Epidermal melanocyte (primary cell): ENCODE measurements at regions not wholly inside any gene's neighbourhood (a gene's known extent, or its start where the extent isn't known, plus 50 kb on each side); places are given as distances from the start of the nearest gene placed in this dataset.
"Not testable (repeated sequence)": the region's sequence is repeated elsewhere in the genome, so short reads cannot be mapped to it uniquely, and the experiment has no call there.

ENCODE experiments used
- DNase-seq: peaks from one replicate; pipeline ENCODE4 v3.0.0; 2011; ENCODE audit warnings: low spot score; ENCODE audit not compliant: insufficient read length

- DNase-seq: not testable (repeated sequence)
These were observed 74.4 kb upstream of the RTN4 start for GRCh38 chr2:55124682-55125081.

GRCh38 chr2:55123851-55124269 lies 73.6 kb upstream of the RTN4 start:
- no peak for DNase-seq

- peak; percentile 53 for DNase-seq
These were observed 70.5 kb upstream of the RTN4 start for GRCh38 chr2:55120634-55121359.

GRCh38 chr2:55119711-55120487 lies 69.6 kb upstream of the RTN4 start:
- DNase-seq: no peak

GRCh38 chr2:55118643-55119083 lies 68.4 kb upstream of the RTN4 start:
- DNase-seq: no peak

- DNase-seq: no peak
These were observed 66.7 kb upstream of the RTN4 start for GRCh38 chr2:55116966-55117365.

GRCh38 chr2:55116598-55116964 lies 66.3 kb upstream of the RTN4 start:
- no peak for DNase-seq

GRCh38 chr2:55115761-55116597 lies 65.7 kb upstream of the RTN4 start:
- DNase-seq: no peak

- no peak for DNase-seq
These were observed 64.3 kb upstream of the RTN4 start for GRCh38 chr2:55114597-55114996.

- DNase-seq: no peak
These were observed 63.8 kb upstream of the RTN4 start for GRCh38 chr2:55114082-55114481.

GRCh38 chr2:55112229-55113031 lies 62.2 kb upstream of the RTN4 start:
- no peak for DNase-seq

GRCh38 chr2:55111570-55112228 lies 61.4 kb upstream of the RTN4 start:
- DNase-seq: no peak

- no peak for DNase-seq
These were observed 60.9 kb upstream of the RTN4 start for GRCh38 chr2:55111230-55111569.

GRCh38 chr2:55109219-55109891 lies 59.1 kb upstream of the RTN4 start:
- DNase-seq: no peak

GRCh38 chr2:55108456-55109160 lies 58.4 kb upstream of the RTN4 start:
- DNase-seq: no peak

GRCh38 chr2:55107436-55107835 lies 57.2 kb upstream of the RTN4 start:
- DNase-seq: no peak

- DNase-seq: no peak
These were observed 55.9 kb upstream of the RTN4 start for GRCh38 chr2:55106148-55106547.

- no peak for DNase-seq
These were observed 55.2 kb upstream of the RTN4 start for GRCh38 chr2:55105456-55105855.

- DNase-seq: no peak
These were observed 52.8 kb upstream of the RTN4 start for GRCh38 chr2:55103046-55103445.
